ENCODE measurements at regions not wholly inside any gene's neighbourhood (a gene's known extent, or its start where the extent isn't known, plus 50 kb on each side); places are given as distances from the start of the nearest gene placed in this dataset.

GRCh38 chr10:108378779-108379178 lies 1214.3 kb upstream of the SORCS1 start:
- Histone ChIP-seq H4K91ac (replicated peaks; ENCODE audit: insufficient read length, low read length) (no peak overlapping the region), H3K4ac (replicated peaks; ENCODE audit: insufficient read length, low read depth, low read length) (no peak overlapping the region), H2BK5ac (ENCODE audit: low read depth, low read length) (no peak overlapping the region), H3K79me2 (ENCODE audit: control insufficient read depth in 1 of 2, insufficient read depth in 2 of 2, low read length in 2 of 2) (no peaks in the 10 kb centered on the region), H2BK120ac (replicated peaks; ENCODE audit: low read depth, low read length) (no peak overlapping the region), H3K23ac (ENCODE audit: insufficient read length) (no peak overlapping the region), H2BK12ac (ENCODE audit: low read depth, low read length) (no peak overlapping the region), H3K23me2 (ENCODE audit: low read depth, low read length) (no peaks in the 10 kb centered on the region), H4K5ac (ENCODE audit: insufficient read length, low read depth, low read length) (no peak overlapping the region), H3K9ac (replicated peaks in 1 of 4; ENCODE audit: extremely low read depth in 1 of 4, low read depth in 3 of 4, low read length in 3 of 4) (no peak overlapping the region), H4K8ac (ENCODE audit: extremely low read depth, insufficient read depth, low read length) (no peak overlapping the region), H3K79me1 (ENCODE audit: low read depth, low read length) (no peaks in the 10 kb centered on the region), H3K27me3 (replicated peaks in 1 of 4; ENCODE audit: control insufficient read depth in 3 of 4, extremely low read depth in 1 of 4, insufficient read depth in 3 of 4, low read length in 3 of 4) (no peaks in the 10 kb centered on the region), H3K4me3 (ENCODE audit: extremely low read depth in 1 of 4, insufficient read depth in 2 of 4, low read depth in 3 of 4, low read length in 4 of 4) (no peak overlapping the region), H3K27ac (ENCODE audit: low read depth, low read length) (no peak overlapping the region), H4K20me1 (replicated peaks in 1 of 2; ENCODE audit: control insufficient read depth in 1 of 2, insufficient read depth in 2 of 2, low read length in 2 of 2) (no peaks in the 10 kb centered on the region), H3K56ac (replicated peaks; ENCODE audit: insufficient read length, low read depth, low read length) (no peak overlapping the region), H2AFZ (ENCODE audit: low read length) (no peak overlapping the region), H3K4me2 (ENCODE audit: insufficient read depth in 1 of 2, low read depth in 2 of 2, low read length in 2 of 2) (no peak overlapping the region), H3K36me3 (ENCODE audit: control insufficient read depth in 2 of 4, insufficient read depth in 4 of 4, low read length in 3 of 4) (no peaks in the 10 kb centered on the region), H3K4me1 (replicated peaks in 1 of 4; ENCODE audit: control insufficient read depth in 3 of 4, insufficient read depth in 4 of 4, low read length in 3 of 4) (no peaks in the 10 kb centered on the region), H2BK20ac (ENCODE audit: low read length) (no peak overlapping the region), H3K18ac (ENCODE audit: extremely low read depth, low read length) (no peak overlapping the region), H2AK5ac (ENCODE audit: low read depth, low read length) (no peak overlapping the region), H3K9me3 (ENCODE audit: insufficient read depth in 2 of 2, low read depth in 1 of 2, low read length in 1 of 2) (no peaks in the 10 kb centered on the region), H2BK15ac (ENCODE audit: low read length) (no peak overlapping the region), H3K14ac (ENCODE audit: insufficient read length) (no peak overlapping the region)
- POLR2A ChIA-PET (ENCODE audit: partially characterized antibody), result no interaction called here
- DNase-seq (ENCODE audit: low read depth in 1 of 2, low spot score in 2 of 2) (no peak), FAIRE-seq (no peak)
- CTCF ChIA-PET (ENCODE audit: partially characterized antibody), result no interaction called here
- TF ChIP-seq BRCA1 (IDR thresholded peaks at IDR 0.05; ENCODE audit: low read depth, low read length) (no peak), SUZ12 (IDR thresholded peaks at IDR 0.05; ENCODE audit: low read length) (no peak), YY1 (IDR thresholded peaks at IDR 0.05; ENCODE audit: low read depth, low read length) (no peak), KDM1A (IDR thresholded peaks at IDR 0.05; ENCODE audit: borderline replicate concordance, low read length) (no peak), CBX8 (IDR thresholded peaks at IDR 0.05; ENCODE audit: borderline replicate concordance, low read depth, low read length) (no peak), SAP30 (IDR thresholded peaks at IDR 0.05; ENCODE audit: insufficient read depth, insufficient replicate concordance, low read length) (no peak), SIRT6 (IDR thresholded peaks at IDR 0.05; ENCODE audit: low read length) (no peak), KDM5A (IDR thresholded peaks at IDR 0.05; ENCODE audit: low read length) (no peak), TBP (IDR thresholded peaks at IDR 0.05; ENCODE audit: low read depth, low read length) (no peak), SP1 (IDR thresholded peaks at IDR 0.05; ENCODE audit: low read depth, low read length) (no peak), KDM4A (IDR thresholded peaks at IDR 0.05; ENCODE audit: low read depth, low read length, severe bottlenecking) (no peak), SIN3A (conservative IDR thresholded peaks at IDR 0.05 in 1 of 2, IDR thresholded peaks at IDR 0.05 in 1 of 2; ENCODE audit: low read depth in 1 of 2, low read length in 2 of 2) (no peak), JUN (IDR thresholded peaks at IDR 0.05; ENCODE audit: low read depth, low read length) (no peak), CHD1 (IDR thresholded peaks at IDR 0.05; ENCODE audit: low read depth, low read length) (no peak), USF2 (IDR thresholded peaks at IDR 0.05; ENCODE audit: low read length) (no peak), NANOG (IDR thresholded peaks at IDR 0.05; ENCODE audit: insufficient read depth, low read depth, low read length, poor library complexity, severe bottlenecking) (no peak)
